A549 (cell line): ENCODE measurements at regions not wholly inside any gene's neighbourhood (a gene's known extent, or its start where the extent isn't known, plus 50 kb on each side); places are given as distances from the start of the nearest gene placed in this dataset.

ENCODE experiments used
- ATAC-seq, 2 experiments: fragments of 200-7000 bp in 1 of 2; fragments of >200 bp in 1 of 2; cut with Nextera tagmentation in 1 of 2; cut with Tn5 transposase in 1 of 2; 3 replicates each; pipeline versions ENCODE4 v1.8.0 to v1.9.1; 2018 to 2020; ENCODE audit warnings: mild to moderate bottlenecking in 1 of 2, moderate library complexity in 1 of 2
- CTCF ChIA-PET: fragments of 300-600 bp; sonication (Branson Sonifier 250); formaldehyde crosslinking; extraction: SDS; loops from one replicate; lab custom pipeline; 2021; ENCODE audit warnings: antibody characterized with exemption, inconsistent platforms; lab: Yijun Ruan, JAX
- POLR2A ChIA-PET: fragments of 350-600 bp; formaldehyde crosslinking; extraction: SDS; loops from one replicate; lab custom pipeline; 2021; ENCODE audit warnings: antibody characterized with exemption, inconsistent platforms; lab: Yijun Ruan, JAX
- DNase-seq, 2 experiments: peaks; one replicate each; pipeline versions ENCODE4 v3.0.0 to v3.0.0-alpha.2; 2011 to 2016; ENCODE audit warnings: low read depth in 1 of 2, low spot score in 1 of 2
- FAIRE-seq: peaks from 2 replicates; lab custom pipeline; 2011; peaks lifted over from hg19 to GRCh38; lab: Jason Lieb, UNC
- H3K27ac ChIP-seq, 2 experiments: fragments of >200 bp; sonication (Bioruptor Twin); formaldehyde crosslinking; 3 replicates each; pipeline ENCODE4 v1.5.1; 2016 to 2017
- H3K4me1 ChIP-seq: fragments of >200 bp; sonication (Bioruptor Twin); formaldehyde crosslinking; 3 replicates; pipeline ENCODE4 v1.6.1; 2016
- H3K4me2 ChIP-seq: fragments of >200 bp; sonication (Bioruptor Twin); formaldehyde crosslinking; 3 replicates; pipeline ENCODE4 v1.6.1; 2016
- H3K4me3 ChIP-seq: fragments of >200 bp; sonication (Bioruptor Twin); formaldehyde crosslinking; 3 replicates; pipeline ENCODE4 v1.5.1; 2016
- H3K9me3 ChIP-seq: fragments of >200 bp; sonication (Bioruptor Twin); formaldehyde crosslinking; 3 replicates; pipeline ENCODE4 v1.6.1; 2016
- CEBPB ChIP-seq, 2 experiments: fragments of >200 bp in 1 of 2; sonication (Bioruptor Twin) in 1 of 2; formaldehyde crosslinking in 1 of 2; IDR thresholded peaks; 2 replicates each; pipeline ENCODE4 v1.6.1; 2012 to 2016
- ESRRA ChIP-seq: fragments of 150-350 bp; IDR thresholded peaks from 2 replicates; pipeline ENCODE4 v1.6.1; 2014; ENCODE audit warnings: mild to moderate bottlenecking, low read length, borderline replicate concordance
- FOSB ChIP-seq: fragments of 250-450 bp; sonication (Bioruptor Pico); IDR thresholded peaks from 2 replicates; pipeline ENCODE4 v1.5.0; 2020; ENCODE audit warnings: mild to moderate bottlenecking, moderate library complexity
- FOSL2 ChIP-seq, 2 experiments: fragments of 450-650 bp in 1 of 2; fragments of >200 bp in 1 of 2; sonication (Bioruptor Twin) in 1 of 2; formaldehyde crosslinking; IDR thresholded peaks; 2 replicates each; pipeline versions ENCODE4 v1.5.0 to v1.6.1; 2016 to 2020; ENCODE audit warnings: mild to moderate bottlenecking in 1 of 2, moderate library complexity in 1 of 2
- GATA3 ChIP-seq: IDR thresholded peaks from 2 replicates; pipeline ENCODE4 v1.6.1; 2012; ENCODE audit warnings: borderline replicate concordance
- HEYL ChIP-seq: fragments of 250-450 bp; sonication (Bioruptor Pico); IDR thresholded peaks from 2 replicates; pipeline ENCODE4 v1.8.0; 2021; ENCODE audit warnings: mild to moderate bottlenecking, moderate library complexity
- HOXB5 ChIP-seq: fragments of 250-450 bp; sonication (Bioruptor Pico); IDR thresholded peaks from 2 replicates; pipeline ENCODE4 v1.5.0; 2020; ENCODE audit warnings: mild to moderate bottlenecking, moderate library complexity
- JUN ChIP-seq, 2 experiments: fragments of >200 bp; sonication (Bioruptor Twin); formaldehyde crosslinking; IDR thresholded peaks; 2 replicates in 1 of 2; 3 replicates in 1 of 2; pipeline ENCODE4 v1.6.1; 2016 to 2017
- MYC ChIP-seq: IDR thresholded peaks from 2 replicates; pipeline ENCODE4 v1.6.1; 2012; ENCODE audit warnings: mild to moderate bottlenecking, inconsistent platforms, low read length, improper control_type of control experiment, borderline replicate concordance
- NFE2L2 ChIP-seq: fragments of 150-350 bp; conservative IDR thresholded peaks from 2 replicates; pipeline ENCODE4 v1.6.1; 2014; ENCODE audit warnings: low read length
- NR3C1 ChIP-seq: fragments of >200 bp; sonication (Bioruptor Twin); formaldehyde crosslinking; IDR thresholded peaks from 3 replicates; pipeline ENCODE4 v1.6.1; 2017
- RAD21 ChIP-seq, 2 experiments: fragments of >200 bp in 1 of 2; sonication (Bioruptor Twin) in 1 of 2; formaldehyde crosslinking in 1 of 2; IDR thresholded peaks in 1 of 2; conservative IDR thresholded peaks in 1 of 2; 2 replicates in 1 of 2; 3 replicates in 1 of 2; pipeline ENCODE4 v1.6.1; 2012 to 2018; ENCODE audit warnings: inconsistent platforms in 1 of 2
- RNF2 ChIP-seq: fragments of 200-600 bp; sonication (generic); IDR thresholded peaks from 2 replicates; pipeline ENCODE4 v1.6.1; 2016; ENCODE audit warnings: low read depth, mild to moderate bottlenecking, antibody characterized with exemption, moderate library complexity, borderline replicate concordance
- SMC3 ChIP-seq: fragments of >200 bp; sonication (Bioruptor Twin); formaldehyde crosslinking; IDR thresholded peaks from 3 replicates; pipeline ENCODE4 v1.6.1; 2018; ENCODE audit warnings: inconsistent platforms
- WGBS: methylation state at CpG from one replicate; pipeline ENCODE4 v1.1.6; 2017; ENCODE audit errors: missing lambda C conversion rate; 5-methylcytosine and 5-hydroxymethylcytosine counted together
- TF ChIP-seq, protein P1 (sequence below): IDR thresholded peaks from 2 replicates; pipeline ENCODE4 v1.6.1; 2012
- TF ChIP-seq, protein P2 (sequence below): IDR thresholded peaks from 2 replicates; pipeline ENCODE4 v1.6.1; 2012; ENCODE audit warnings: low read depth, borderline replicate concordance
- TF ChIP-seq, protein P3 (sequence below): fragments of 250-450 bp; sonication (Bioruptor Pico); IDR thresholded peaks from 2 replicates; pipeline ENCODE4 v1.5.0; 2021; ENCODE audit warnings: mild to moderate bottlenecking, moderate library complexity, borderline replicate concordance
- TF ChIP-seq, protein P4 (sequence below): fragments of 200-600 bp; sonication (generic); IDR thresholded peaks from 2 replicates; pipeline ENCODE4 v1.6.1; 2016; ENCODE audit warnings: antibody characterized with exemption, mild to moderate bottlenecking, moderate library complexity

DNA sequence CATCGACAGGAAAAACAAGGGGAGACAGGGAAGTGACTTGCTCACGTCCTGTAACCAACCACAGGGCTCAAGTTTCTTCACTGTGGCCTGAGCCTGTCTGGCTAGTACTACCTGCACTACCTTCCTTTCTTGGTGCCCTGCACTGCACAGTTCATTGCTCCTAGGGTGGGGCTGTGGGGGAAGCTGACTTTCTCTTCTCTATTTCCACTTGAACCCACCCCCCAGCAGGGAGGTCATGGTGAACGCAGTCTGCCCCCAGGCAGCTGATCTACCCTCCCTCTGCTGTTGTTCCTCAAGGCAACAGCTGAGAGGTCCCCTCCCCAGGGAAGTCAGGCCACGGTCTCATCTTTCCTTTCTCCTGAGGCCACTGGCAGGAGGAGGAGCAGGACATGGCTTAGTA, 532.1 kb downstream of the SOX11 start:
- no peak overlapping the region for H3K4me3 ChIP-seq
- FAIRE-seq (no peak), DNase-seq (no peak), ATAC-seq (no peak)
- 5% methylated on average over 4 of the region's 4 CpGs for WGBS
- TF ChIP-seq, protein P1, sequence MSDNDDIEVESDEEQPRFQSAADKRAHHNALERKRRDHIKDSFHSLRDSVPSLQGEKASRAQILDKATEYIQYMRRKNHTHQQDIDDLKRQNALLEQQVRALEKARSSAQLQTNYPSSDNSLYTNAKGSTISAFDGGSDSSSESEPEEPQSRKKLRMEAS: no peak
- no peak for TF ChIP-seq FOSL2 (IDR thresholded peaks at IDR 0.05)
- no peak for TF ChIP-seq FOSL2 (CRISPR knock-in tag; IDR thresholded peaks at IDR 0.05)
- TF ChIP-seq NR3C1: no peak
- no peak for TF ChIP-seq HOXB5 (CRISPR knock-in tag)
- no peak for TF ChIP-seq RNF2
- no peak for TF ChIP-seq ESRRA
- no peaks in the 10 kb centered on the region for H3K4me1 ChIP-seq
- H3K4me2 ChIP-seq: no peak overlapping the region
- ChIA-PET POLR2A (no interaction called here), CTCF (no interaction called here)
- no peak overlapping the region for H3K27ac ChIP-seq
- H3K9me3 ChIP-seq: 0 out of 3 replicates have a peak, but pooled peaks cover 7% of the 10 kb centered on the region

DNA sequence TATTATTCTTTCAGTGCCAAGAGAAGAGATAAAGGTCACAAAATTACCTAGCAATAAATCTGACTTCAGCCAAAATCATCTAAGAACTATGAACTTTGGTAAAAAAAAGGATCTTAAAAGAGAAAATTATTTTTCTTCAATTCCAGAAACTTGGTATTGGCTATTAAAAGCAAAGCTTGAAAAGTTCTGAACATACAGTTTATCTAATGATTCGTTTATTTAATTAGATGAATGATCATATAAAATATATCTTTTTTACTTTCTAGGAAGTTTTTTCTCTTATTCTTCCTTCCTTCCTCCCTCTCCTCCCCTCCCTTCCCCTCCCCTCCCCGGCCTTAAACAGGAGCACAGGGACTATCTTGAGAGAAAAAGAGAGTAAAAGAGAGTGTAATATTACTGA, 536.1 kb downstream of the SOX11 start:
- WGBS: 8% methylated on average over 2 of the region's 2 CpGs

DNA sequence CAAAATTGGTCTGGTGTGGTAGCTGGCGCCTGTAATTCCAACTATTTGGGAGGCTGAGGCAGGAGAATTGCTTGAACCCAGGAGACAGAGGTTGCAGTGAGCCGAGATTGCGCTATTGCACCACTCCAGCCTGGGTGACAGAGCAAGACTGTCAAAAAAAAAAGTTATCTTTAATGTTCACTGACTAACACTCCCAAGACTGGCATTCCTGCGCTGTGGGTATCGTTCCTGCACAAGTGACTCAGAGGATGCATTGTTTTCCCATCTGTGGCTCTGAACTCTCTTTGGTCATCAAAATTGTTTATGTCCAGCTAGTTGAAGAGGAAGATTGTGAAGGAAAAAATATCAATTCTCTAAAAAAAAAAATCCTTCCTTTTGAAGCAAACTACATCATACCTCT, 539.0 kb downstream of the SOX11 start:
- WGBS: 13% methylated on average over 5 of the region's 5 CpGs
- H3K4me2 ChIP-seq: no peak overlapping the region
- no peak overlapping the region for H3K27ac ChIP-seq
- DNase-seq (no peak), ATAC-seq (no peak)
- POLR2A ChIA-PET: no interaction called here
- no peaks in the 10 kb centered on the region for H3K4me1 ChIP-seq
- peaks cover 8% of the 10 kb centered on the region; the same call in 1 of the 3 replicates for H3K9me3 ChIP-seq
- TF ChIP-seq, protein P2, sequence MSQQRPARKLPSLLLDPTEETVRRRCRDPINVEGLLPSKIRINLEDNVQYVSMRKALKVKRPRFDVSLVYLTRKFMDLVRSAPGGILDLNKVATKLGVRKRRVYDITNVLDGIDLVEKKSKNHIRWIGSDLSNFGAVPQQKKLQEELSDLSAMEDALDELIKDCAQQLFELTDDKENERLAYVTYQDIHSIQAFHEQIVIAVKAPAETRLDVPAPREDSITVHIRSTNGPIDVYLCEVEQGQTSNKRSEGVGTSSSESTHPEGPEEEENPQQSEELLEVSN: no peak
- TF ChIP-seq HEYL (CRISPR knock-in tag): no peak
- TF ChIP-seq MYC: no peak
- TF ChIP-seq, protein P3, sequence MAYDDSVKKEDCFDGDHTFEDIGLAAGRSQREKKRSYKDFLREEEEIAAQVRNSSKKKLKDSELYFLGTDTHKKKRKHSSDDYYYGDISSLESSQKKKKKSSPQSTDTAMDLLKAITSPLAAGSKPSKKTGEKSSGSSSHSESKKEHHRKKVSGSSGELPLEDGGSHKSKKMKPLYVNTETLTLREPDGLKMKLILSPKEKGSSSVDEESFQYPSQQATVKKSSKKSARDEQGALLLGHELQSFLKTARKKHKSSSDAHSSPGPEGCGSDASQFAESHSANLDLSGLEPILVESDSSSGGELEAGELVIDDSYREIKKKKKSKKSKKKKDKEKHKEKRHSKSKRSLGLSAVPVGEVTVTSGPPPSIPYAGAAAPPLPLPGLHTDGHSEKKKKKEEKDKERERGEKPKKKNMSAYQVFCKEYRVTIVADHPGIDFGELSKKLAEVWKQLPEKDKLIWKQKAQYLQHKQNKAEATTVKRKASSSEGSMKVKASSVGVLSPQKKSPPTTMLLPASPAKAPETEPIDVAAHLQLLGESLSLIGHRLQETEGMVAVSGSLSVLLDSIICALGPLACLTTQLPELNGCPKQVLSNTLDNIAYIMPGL (CRISPR knock-in tag): no peak
- TF ChIP-seq, all 56 proteins: peak for 0
- CTCF ChIA-PET: no interaction called here
- FAIRE-seq: no peak
- no peak overlapping the region for H3K4me3 ChIP-seq

More for the DNA sequence above, 536.1 kb downstream of the SOX11 start:
- TF ChIP-seq FOSB (CRISPR knock-in tag) (no peak), GATA3 (no peak), CEBPB (IDR thresholded peaks at IDR 0.05) (no peak), RAD21 (conservative IDR thresholded peaks at IDR 0.05 in 1 of 2, IDR thresholded peaks at IDR 0.05 in 1 of 2) (no peak), JUN (IDR thresholded peaks at IDR 0.05) (no peak), ESRRA (no peak), SMC3 (no peak), NFE2L2 (no peak)
- TF ChIP-seq, protein P2: no peak
- TF ChIP-seq, protein P4, sequence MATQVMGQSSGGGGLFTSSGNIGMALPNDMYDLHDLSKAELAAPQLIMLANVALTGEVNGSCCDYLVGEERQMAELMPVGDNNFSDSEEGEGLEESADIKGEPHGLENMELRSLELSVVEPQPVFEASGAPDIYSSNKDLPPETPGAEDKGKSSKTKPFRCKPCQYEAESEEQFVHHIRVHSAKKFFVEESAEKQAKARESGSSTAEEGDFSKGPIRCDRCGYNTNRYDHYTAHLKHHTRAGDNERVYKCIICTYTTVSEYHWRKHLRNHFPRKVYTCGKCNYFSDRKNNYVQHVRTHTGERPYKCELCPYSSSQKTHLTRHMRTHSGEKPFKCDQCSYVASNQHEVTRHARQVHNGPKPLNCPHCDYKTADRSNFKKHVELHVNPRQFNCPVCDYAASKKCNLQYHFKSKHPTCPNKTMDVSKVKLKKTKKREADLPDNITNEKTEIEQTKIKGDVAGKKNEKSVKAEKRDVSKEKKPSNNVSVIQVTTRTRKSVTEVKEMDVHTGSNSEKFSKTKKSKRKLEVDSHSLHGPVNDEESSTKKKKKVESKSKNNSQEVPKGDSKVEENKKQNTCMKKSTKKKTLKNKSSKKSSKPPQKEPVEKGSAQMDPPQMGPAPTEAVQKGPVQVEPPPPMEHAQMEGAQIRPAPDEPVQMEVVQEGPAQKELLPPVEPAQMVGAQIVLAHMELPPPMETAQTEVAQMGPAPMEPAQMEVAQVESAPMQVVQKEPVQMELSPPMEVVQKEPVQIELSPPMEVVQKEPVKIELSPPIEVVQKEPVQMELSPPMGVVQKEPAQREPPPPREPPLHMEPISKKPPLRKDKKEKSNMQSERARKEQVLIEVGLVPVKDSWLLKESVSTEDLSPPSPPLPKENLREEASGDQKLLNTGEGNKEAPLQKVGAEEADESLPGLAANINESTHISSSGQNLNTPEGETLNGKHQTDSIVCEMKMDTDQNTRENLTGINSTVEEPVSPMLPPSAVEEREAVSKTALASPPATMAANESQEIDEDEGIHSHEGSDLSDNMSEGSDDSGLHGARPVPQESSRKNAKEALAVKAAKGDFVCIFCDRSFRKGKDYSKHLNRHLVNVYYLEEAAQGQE: no peak
- H3K9me3 ChIP-seq: 0 out of 3 replicates have a peak, but pooled peaks cover 7% of the 10 kb centered on the region
- ATAC-seq (no peak), FAIRE-seq (no peak), DNase-seq (no peak)
- no peaks in the 10 kb centered on the region for H3K4me1 ChIP-seq
- ChIA-PET CTCF (interaction anchor here (0.6 kb wide), 1 partner anchor 427 kb away, joined by 3 read pairs; no protein-coding TSS in a partner anchor), POLR2A (no interaction called here)
- H3K4me3 ChIP-seq: no peak overlapping the region
- no peak overlapping the region for H3K27ac ChIP-seq
- H3K4me2 ChIP-seq: no peak overlapping the region
